NCI-H146 (cell line): ENCODE measurements at regions not wholly inside any gene's neighbourhood (a gene's known extent, or its start where the extent isn't known, plus 50 kb on each side); places are given as distances from the start of the nearest gene placed in this dataset.

Experiments
- DNase-seq: peaks from one replicate; lab custom pipeline; 2025; lab: John Stamatoyannopoulos, UW

GRCh38 chr20:57805747-57806146, 95.9 kb upstream of the PMEPA1 start:
- DNase-seq: no peak

GRCh38 chr20:57804470-57805250, 94.8 kb upstream of the PMEPA1 start:
- DNase-seq: no peak

- DNase-seq: no peak
Measured at GRCh38 chr20:57803508-57804005, 93.7 kb upstream of the PMEPA1 start.

GRCh38 chr20:57802765-57803507, 93.1 kb upstream of the PMEPA1 start:
- no peak for DNase-seq

- DNase-seq: peak; percentile 13
Measured at GRCh38 chr20:57801581-57801980, 91.8 kb upstream of the PMEPA1 start.

GRCh38 chr20:57800791-57801430, 91.1 kb upstream of the PMEPA1 start:
- no peak for DNase-seq

GRCh38 chr20:57797401-57797800, 87.6 kb upstream of the PMEPA1 start:
- DNase-seq: no peak

- no peak for DNase-seq
Measured at GRCh38 chr20:57795977-57796560, 86.3 kb upstream of the PMEPA1 start.

GRCh38 chr20:57795342-57795697, 85.5 kb upstream of the PMEPA1 start:
- no peak for DNase-seq

GRCh38 chr20:57794600-57795341, 85.0 kb upstream of the PMEPA1 start:
- peak; percentile 70 for DNase-seq

GRCh38 chr20:57794036-57794435, 84.2 kb upstream of the PMEPA1 start:
- no peak for DNase-seq

GRCh38 chr20:57793421-57793820, 83.6 kb upstream of the PMEPA1 start:
- no peak for DNase-seq

GRCh38 chr20:57792386-57793080, 82.7 kb upstream of the PMEPA1 start:
- peak; percentile 34 for DNase-seq

- DNase-seq: no peak
Measured at GRCh38 chr20:57791966-57792365, 82.2 kb upstream of the PMEPA1 start.

- no peak for DNase-seq
Measured at GRCh38 chr20:57791178-57791962, 81.6 kb upstream of the PMEPA1 start.

GRCh38 chr20:57790176-57790575, 80.4 kb upstream of the PMEPA1 start:
- no peak for DNase-seq

GRCh38 chr20:57788936-57789613, 79.3 kb upstream of the PMEPA1 start:
- no peak for DNase-seq

GRCh38 chr20:57787990-57788781, 78.4 kb upstream of the PMEPA1 start:
- no peak for DNase-seq
